Colonic mucosa (tissue), 4 donors: ENCODE measurements at regions not wholly inside any gene's neighbourhood (a gene's known extent, or its start where the extent isn't known, plus 50 kb on each side); places are given as distances from the start of the nearest gene placed in this dataset.
"Not testable (repeated sequence)": the region's sequence is repeated elsewhere in the genome, so short reads cannot be mapped to it uniquely, and the experiment has no call there.

ENCODE experiments used
- DNase-seq: peaks from one replicate; pipeline ENCODE4 v3.0.0-alpha.2; 2020
- H3K27ac ChIP-seq: fragments of 200-600 bp; one replicate; pipeline ENCODE4 v1.8.0; 2021
- H3K27me3 ChIP-seq: fragments of 200-600 bp; one replicate; pipeline ENCODE4 v1.8.0; 2021
- H3K36me3 ChIP-seq: fragments of 200-600 bp; one replicate; pipeline ENCODE4 v1.8.0; 2021
- H3K4me1 ChIP-seq: fragments of 200-600 bp; one replicate; pipeline ENCODE4 v1.8.0; 2021; ENCODE audit warnings: mild to moderate bottlenecking
- H3K4me3 ChIP-seq: fragments of 200-600 bp; one replicate; pipeline ENCODE4 v1.8.0; 2021
- H3K9ac ChIP-seq, 2 donors: one replicate each; pipeline ENCODE4 v1.7.0; 2013; ENCODE audit warnings: control low read depth in 2 of 2, low read depth in 2 of 2, low read length in 2 of 2
- H3K9me3 ChIP-seq: fragments of 200-600 bp; one replicate; pipeline ENCODE4 v1.8.0; 2021
- intact Hi-C: fragments of 100-400 bp; cut with DNase I; formaldehyde crosslinking; loops from one replicate; pipeline ENCODE4 v1.14.1; 2022
- TF ChIP-seq, protein P1 (sequence below): fragments of 200-600 bp; IDR thresholded peaks from one replicate; pipeline ENCODE4 v1.8.0; 2022; ENCODE audit warnings: antibody characterized with exemption, mild to moderate bottlenecking
- donor health status: healthy.
- donor health status: DM: no; HTN: no; CAD: no.
- donor health status: DM: no; HTN: no; CAD: no.

DNA sequence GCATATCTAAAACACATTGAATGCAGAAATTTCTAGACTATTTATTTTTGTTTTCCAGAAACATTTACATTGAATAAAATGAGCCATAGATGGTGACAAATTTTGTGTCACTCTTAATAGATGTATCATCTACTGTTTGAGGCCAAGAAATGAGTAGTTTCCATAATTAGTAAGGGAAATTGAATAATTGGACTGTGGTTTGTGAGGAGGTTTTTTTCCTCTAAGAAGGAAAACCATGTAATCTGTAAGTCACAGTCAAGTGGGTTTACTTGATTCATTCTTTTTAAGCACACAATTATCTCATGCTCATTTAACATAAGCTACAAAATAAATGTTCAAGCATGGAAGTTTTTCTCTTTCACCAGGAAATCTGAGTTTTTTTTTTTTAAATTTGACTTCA, 876.4 kb downstream of the NR2F1-AS1 start:
- H3K9ac ChIP-seq, result no peak overlapping the region
- TF ChIP-seq, protein P1, sequence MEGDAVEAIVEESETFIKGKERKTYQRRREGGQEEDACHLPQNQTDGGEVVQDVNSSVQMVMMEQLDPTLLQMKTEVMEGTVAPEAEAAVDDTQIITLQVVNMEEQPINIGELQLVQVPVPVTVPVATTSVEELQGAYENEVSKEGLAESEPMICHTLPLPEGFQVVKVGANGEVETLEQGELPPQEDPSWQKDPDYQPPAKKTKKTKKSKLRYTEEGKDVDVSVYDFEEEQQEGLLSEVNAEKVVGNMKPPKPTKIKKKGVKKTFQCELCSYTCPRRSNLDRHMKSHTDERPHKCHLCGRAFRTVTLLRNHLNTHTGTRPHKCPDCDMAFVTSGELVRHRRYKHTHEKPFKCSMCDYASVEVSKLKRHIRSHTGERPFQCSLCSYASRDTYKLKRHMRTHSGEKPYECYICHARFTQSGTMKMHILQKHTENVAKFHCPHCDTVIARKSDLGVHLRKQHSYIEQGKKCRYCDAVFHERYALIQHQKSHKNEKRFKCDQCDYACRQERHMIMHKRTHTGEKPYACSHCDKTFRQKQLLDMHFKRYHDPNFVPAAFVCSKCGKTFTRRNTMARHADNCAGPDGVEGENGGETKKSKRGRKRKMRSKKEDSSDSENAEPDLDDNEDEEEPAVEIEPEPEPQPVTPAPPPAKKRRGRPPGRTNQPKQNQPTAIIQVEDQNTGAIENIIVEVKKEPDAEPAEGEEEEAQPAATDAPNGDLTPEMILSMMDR, result no peak
- intact Hi-C loops, result no loop called here
- DNase-seq, result no peak
- no peaks in the 10 kb centered on the region for H3K27me3 ChIP-seq
- no peaks in the 10 kb centered on the region for H3K36me3 ChIP-seq
- H3K4me1 ChIP-seq, result no peaks in the 10 kb centered on the region
- no peaks in the 10 kb centered on the region for H3K9me3 ChIP-seq
- H3K27ac ChIP-seq, result no peak overlapping the region
- H3K4me3 ChIP-seq, result no peak overlapping the region

DNA sequence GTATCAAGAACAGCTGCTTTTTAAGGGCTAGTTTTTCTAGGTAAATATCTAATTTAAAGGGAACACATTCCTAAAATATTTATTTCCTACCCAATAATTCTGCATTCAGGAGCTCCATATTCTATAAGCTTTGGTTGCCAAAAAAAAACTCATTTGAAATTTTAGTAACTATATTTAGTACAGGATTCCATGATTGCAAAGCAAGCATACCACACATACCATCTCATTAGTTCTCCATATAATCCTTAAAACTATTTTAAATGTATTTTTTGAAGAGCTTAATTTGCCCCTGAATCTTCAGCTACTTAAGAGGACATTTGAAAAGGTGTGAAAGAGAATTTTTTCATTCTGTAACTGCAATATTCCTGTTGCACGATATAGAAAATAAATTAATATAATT, 877.0 kb downstream of the NR2F1-AS1 start:
- H3K27me3 ChIP-seq, result no peaks in the 10 kb centered on the region
- TF ChIP-seq, protein P1, result no peak
- H3K4me3 ChIP-seq, result no peak overlapping the region
- intact Hi-C loops, result no loop called here
- H3K4me1 ChIP-seq, result no peaks in the 10 kb centered on the region
- no peaks in the 10 kb centered on the region for H3K9me3 ChIP-seq
- no peak for DNase-seq
- no peak overlapping the region for H3K27ac ChIP-seq
- no peak overlapping the region for H3K9ac ChIP-seq
- H3K36me3 ChIP-seq, result no peaks in the 10 kb centered on the region

DNA sequence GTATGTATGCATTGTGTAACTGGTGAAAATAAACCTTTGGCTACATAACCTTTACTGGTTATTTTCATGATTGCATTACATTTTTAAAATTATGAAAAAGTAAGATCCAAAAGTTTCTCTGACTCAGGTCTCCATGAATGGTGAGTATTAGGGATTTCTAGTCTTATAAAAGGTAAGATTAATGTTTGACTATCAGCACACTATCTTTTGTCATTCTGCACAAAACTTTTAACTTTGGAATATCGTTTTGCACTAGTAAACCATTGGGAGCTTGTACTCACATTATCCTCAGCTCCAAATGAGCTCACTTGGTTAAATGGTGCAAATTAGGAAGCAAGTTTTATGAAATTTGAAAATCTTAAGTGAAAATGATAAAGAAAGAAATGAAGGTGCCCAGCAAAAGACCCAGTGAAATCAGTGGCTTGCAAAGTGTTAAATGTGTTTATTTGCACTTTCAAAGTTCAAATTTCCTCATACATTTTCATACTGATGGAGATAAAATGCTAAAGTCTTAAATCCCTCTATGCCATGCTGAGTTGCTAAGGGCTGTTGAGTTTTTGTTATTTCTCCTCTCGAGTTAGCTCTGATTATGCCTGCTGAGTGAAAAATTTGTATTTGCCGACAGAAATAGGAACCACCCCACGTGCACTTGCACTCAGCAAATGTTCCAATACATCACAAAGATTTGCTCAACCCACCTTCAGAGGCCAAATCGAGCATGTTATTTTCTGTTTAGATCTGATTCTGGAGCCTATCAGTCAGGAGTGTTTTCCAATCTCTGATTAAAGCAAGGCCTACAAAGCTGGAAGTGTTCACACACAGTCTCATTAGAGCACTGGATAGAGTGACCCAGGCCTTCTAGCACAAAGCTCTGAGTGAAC, 885.7 kb downstream of the NR2F1-AS1 start:
- Histone ChIP-seq H3K27ac (no peak overlapping the region), H3K9ac (no peak overlapping the region), H3K4me1 (no peaks in the 10 kb centered on the region), H3K4me3 (no peak overlapping the region), H3K9me3 (no peaks in the 10 kb centered on the region), H3K27me3 (no peaks in the 10 kb centered on the region), H3K36me3 (no peaks in the 10 kb centered on the region)
- TF ChIP-seq, protein P1, result no peak
- DNase-seq, result no peak
- intact Hi-C loops, result no loop called here

DNA sequence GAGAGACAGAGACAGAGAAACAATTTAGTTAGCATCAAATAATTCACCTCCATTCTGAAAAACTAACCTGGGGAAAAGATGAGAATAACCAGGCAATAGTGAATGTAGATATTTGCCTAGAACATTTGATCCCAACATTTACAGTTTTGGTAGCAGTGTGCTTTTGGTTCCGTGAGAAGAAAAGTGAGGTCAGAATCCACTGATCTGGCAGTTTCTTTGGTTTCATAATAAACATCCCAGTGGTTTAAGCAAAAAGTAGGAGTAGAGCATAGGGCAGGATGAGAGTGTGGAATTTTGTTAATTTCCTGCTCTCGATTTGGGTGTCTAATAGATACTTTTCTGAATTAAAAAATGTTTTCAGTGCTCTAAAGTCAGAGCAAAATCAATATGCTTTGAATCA, 887.0 kb downstream of the NR2F1-AS1 start:
- Histone ChIP-seq H3K9ac (no peak overlapping the region), H3K36me3 (no peaks in the 10 kb centered on the region), H3K9me3 (no peaks in the 10 kb centered on the region), H3K4me1 (no peaks in the 10 kb centered on the region), H3K27ac (no peak overlapping the region), H3K27me3 (no peaks in the 10 kb centered on the region), H3K4me3 (no peak overlapping the region)
- TF ChIP-seq, protein P1, result no peak
- intact Hi-C loops, result no loop called here
- no peak for DNase-seq

DNA sequence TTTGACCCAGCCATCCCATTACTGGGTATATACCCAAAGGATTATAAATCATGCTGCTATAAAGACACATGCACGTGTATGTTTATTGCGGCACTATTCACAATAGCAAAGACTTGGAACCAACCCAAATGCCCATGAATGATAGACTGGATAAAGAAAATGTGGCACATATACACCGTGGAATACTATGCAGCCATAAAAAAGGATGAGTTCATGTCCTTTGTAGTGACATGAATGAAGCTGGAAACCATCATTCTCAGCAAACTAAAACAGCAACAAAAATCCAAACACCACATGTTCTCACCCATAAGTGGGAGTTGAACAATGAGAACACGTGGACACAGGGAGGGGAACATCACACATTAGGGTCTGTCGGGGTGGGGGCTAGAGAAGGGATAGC, 889.1 kb downstream of the NR2F1-AS1 start:
- H3K36me3 ChIP-seq, H3K4me1 ChIP-seq, H3K9me3 ChIP-seq, H3K27ac ChIP-seq, intact Hi-C loops, H3K9ac ChIP-seq, H3K4me3 ChIP-seq, DNase-seq, H3K27me3 ChIP-seq: not testable (repeated sequence)
